HG03064 (cell line): ENCODE measurements at regions not wholly inside any gene's neighbourhood (a gene's known extent, or its start where the extent isn't known, plus 50 kb on each side); places are given as distances from the start of the nearest gene placed in this dataset.

Experiments used
- ATAC-seq: cut with Tn5 transposase; IDR thresholded peaks from one replicate; pipeline ENCODE4 v1.9.1; 2021; ENCODE audit warnings: low read depth; ENCODE audit not compliant: unreplicated experiment

GRCh38 chr10:63707254-63707910 lies 186.2 kb downstream of the REEP3 start:
- no peak for ATAC-seq

DNA sequence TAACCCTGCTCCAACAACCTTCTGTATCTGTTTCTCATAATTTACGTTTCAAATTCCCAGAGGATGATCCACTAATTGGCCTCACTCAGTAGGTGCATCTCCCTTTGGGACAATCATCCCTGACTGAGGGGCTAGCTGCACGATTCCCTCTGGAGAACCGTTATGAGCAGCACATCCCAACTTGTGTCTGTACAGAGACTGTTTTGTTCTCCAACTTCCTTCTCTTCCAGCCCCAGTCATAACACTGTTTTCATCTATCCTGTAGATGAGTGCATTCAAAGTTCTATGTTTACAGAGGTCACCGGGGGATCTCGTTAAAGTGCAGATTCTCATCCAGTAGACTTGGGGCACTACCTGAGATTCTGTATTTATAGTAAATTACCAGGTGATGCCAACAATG lies 187.2 kb downstream of the REEP3 start:
- no peak for ATAC-seq

DNA sequence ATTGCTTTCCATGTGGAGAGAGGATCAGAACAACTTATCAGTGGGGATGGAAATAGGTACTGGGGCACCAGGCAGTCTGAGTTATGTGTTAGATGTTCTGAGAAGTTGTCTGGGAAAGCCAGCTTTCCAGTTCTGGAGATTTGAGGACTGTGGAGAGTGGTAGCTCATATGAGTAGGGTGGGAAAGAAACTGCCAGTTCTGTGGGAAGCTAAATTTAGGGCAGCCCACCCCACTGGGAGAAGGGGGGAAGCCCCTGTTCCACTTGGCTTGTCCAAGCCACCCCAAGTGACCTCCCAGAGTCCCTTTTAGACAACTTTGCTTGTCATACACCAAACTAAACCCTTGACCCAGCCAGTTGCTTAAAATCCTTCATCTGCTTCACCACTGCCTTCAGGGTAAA lies 189.5 kb downstream of the REEP3 start:
- no peak for ATAC-seq

DNA sequence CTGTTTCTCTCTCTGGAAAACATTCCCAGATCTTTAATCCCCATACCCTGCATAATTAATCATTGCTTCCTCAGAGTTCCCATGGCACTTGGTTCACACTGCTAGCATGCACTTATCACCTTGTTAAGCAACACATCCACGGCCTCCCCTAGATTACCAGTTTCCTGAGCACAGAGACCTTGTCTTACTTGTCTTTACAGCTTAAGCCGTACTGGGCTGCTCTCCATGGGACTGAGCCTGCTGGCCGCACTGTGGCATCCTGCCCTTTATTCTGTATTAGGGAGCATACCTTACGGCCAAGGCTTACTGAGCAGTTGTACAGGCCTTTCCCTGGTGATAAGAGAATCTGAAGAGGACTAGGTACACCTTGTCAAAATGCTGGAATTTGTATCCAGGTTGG lies 190.2 kb downstream of the REEP3 start:
- no peak for ATAC-seq

DNA sequence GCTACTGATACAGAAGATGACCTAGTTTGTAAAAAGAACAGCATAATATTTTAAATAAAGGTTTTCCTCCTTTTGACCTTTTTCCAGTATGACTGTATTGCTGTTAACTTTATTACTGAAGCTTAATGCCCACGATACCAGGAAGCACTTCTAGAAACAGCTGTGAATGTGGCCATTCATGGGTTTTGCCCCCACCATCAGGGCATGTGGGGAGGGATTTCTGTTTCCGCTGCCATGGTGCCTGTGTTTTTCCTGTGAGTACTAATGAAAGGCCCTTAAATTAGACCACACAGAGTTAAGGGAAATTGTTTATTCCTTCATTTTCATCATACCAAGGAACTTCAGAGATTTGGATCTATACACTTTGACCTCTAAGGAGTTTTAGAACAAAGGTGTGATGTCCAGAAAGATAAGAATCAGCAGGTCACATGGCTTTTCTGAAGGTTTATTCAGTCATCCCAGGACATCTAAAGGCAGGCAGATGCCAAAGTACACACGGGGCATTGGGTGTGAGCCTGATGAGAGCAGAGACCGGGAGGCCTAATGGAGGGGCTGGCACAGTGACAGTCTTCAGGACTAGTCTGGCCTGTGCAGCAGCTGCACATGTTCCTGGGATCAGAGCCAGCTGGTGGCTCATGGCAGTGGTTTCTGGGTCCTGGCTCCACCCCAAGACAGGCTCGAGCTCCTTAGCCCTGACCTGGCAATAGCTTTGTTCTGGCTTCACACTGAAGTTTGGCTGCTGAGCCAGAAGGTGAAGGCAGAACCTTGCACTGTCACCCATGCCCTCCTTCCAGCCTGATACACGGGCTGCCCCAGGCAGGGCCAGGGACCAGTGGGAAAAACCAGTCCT lies 190.9 kb downstream of the REEP3 start:
- no peak for ATAC-seq

DNA sequence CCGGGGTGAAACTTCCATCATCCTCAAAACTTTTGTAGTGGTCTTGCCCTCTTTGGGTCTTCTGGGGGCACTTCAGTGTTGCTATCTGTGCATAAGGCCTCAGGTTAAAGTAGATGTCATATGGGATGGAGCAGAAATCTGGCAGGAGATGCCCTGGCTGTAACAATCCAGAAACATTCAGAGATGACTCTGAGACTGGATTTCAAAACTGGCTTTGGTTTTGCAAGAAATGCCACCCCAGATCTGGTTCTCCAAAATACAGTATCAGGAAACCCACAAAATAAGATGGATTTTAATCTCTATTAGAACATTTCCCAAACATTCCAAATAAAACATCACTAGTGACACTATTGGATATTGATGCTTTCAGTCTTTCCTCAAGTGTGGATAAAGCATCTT lies 191.5 kb downstream of the REEP3 start:
- ATAC-seq: no peak

GRCh38 chr10:63713191-63714144 lies 192.3 kb downstream of the REEP3 start:
- ATAC-seq: no peak

DNA sequence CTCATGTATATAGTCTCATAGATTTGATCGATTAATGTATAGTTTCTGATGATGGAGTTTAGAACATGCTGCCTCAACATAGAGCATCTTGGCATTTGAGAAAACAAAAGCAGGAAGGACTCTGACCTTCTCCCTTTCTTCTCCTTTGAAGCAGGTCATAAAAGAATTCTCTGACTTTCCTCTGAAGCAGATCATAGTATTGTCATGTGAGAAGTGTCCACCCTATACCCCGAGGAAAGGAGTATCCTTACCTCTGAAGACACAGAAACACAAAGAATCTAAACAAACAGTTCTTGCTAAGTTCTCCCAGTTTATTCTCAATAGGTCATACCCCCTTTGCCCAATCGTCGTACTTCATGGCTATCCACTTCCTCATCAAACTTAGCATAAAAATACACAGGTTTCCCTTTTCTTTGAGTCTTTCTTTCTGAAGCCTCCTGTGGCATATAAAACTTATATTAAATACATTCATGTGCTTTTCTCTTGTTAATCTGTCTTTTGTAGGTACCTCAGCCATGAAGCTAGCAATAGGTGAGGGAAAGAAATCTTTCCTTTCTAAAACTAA lies 194.9 kb downstream of the REEP3 start:
- no peak for ATAC-seq

DNA sequence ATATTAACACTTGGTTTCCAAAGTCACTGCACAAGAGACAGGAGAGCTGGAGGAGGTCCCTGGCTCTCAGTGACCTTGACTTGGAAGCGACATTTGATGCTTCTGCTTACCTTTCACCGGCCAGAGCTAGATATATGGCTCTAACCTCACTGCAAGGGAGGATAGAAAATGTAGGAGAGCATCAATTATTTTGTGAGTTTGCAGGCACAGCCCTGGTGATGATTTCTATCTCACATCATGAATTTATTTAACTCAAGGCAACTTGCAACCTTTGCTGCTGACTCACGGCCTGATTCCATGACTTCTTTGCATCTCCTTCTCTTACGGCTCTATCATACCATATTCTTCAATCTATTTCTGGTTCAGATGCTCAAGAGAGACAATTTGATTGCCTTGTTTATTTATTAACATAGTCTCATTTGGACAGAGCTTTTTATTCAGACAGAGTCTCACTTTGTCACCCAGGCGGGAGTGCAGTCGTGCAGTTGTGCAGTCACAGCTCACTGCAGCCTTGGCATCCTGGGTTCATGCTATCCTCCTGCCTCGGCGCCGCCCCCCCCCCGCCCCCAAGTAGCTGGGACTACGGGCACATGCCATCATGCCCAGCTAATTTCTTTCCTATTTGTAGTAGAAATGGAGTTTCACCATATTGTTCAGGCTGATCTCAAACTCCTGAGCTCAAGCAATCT lies 196.0 kb downstream of the REEP3 start:
- ATAC-seq: no peak

DNA sequence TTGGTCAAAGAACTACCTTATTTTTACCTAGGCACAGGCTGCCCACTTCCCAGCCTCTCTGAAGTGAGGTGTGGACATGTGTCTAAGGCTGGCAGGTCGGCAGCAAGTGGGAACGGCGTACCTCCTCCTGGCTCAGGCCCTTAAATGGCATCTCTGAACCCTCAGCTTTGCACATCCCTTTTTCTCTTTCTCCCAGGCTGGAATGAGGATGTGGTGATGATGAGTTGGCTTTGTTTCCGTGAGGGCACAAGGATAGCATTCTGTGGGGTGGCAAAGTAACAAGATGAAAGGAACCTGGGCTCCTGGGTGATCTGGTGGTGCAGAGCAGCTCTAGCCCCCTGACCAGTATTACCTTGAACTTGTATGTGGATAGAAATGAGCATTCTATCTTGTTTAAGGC lies 196.8 kb downstream of the REEP3 start:
- no peak for ATAC-seq

GRCh38 chr10:63718421-63718820 lies 197.2 kb downstream of the REEP3 start:
- ATAC-seq: no peak

DNA sequence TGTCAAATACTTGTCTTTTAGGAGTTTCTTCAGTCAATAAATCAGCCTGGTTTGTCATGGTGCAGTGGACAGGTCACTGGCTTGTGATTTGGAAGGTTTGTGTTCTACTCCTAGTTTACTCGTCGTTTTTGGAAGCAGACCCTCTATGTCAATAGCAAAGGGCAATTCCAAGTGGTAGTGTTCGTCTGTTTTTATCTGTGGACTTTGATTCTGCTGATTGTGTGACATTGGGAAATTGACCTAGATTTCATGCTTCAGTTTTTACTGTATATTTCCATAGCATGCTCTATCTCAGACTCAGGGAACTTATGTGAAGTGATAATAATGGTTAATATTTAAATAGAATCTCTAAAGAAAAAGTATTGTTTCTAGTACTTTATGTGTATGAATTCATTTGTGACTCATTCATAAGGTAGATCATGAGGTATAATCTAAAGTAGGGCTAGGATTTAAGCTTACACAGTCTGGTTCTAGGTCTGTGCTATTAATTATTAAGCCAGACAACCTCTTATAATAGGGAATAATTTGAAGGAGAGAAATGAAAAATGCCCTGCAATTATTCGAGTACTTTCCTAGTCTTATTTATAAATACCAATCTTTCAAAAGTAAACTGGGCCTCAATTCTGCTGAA lies 198.1 kb downstream of the REEP3 start:
- ATAC-seq: no peak

DNA sequence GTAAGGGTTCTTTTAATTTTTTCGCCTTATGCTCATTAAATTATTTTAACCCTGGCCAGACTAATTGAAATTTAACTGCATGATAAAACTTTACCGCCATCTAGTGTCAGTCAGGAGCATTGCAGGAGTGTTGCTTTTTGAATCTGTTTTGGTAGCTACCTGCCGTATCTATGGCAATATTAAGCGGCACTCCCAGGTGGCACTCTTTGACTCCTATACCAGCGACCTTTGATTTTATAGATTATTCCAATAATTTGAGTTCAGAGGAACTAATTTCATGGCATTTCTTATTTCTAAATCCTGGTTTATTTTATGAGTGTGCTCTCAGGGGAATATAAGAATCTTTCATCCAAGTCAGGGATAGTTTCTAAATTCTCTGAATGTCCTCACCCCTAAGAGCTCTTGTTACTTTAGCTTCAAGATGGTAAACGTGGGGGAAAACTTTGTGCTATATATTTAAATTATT lies 198.9 kb downstream of the REEP3 start:
- ATAC-seq: no peak

DNA sequence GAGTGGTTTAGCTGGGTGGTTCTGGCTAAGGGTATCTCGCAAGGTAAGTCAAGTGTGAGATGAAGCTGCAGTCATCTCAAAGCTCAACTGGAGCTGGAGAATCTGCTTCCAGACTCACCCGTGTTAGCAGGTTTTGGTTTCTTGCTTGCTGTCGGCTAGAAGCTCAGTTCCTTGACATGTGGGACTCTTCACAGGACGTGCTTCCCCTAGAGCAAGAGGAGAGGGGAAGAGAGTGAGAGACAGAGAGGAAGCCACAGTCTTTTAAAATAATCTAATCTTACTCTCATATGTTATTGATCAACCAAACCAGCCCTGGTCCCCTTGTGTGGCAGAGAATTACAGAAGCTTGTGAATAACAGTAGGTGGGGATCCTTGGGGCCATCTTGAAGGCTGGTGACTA lies 199.5 kb downstream of the REEP3 start:
- ATAC-seq: peak; percentile 54

DNA sequence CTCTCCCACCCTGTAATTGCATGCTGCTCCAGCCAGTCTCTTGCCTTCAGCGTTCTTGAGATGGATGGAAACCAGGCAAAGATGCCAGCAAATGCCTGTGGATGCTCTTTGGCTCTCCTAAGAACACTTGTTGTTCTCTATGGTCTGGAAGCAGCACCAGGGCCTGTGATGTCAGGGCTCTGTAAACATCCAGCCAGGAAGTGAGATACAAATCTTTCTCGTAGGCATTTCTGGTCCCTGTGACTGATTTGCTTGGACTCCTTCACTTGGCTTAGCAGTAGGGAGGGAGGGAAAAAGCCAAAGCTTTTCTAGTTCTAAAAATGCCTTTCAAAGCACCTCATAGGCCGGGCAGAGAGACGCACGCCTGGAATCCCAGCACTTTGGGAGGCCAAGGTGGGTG lies 201.3 kb downstream of the REEP3 start:
- ATAC-seq: no peak

- ATAC-seq: no peak
These were observed 202.1 kb downstream of the REEP3 start for GRCh38 chr10:63723320-63723719.

DNA sequence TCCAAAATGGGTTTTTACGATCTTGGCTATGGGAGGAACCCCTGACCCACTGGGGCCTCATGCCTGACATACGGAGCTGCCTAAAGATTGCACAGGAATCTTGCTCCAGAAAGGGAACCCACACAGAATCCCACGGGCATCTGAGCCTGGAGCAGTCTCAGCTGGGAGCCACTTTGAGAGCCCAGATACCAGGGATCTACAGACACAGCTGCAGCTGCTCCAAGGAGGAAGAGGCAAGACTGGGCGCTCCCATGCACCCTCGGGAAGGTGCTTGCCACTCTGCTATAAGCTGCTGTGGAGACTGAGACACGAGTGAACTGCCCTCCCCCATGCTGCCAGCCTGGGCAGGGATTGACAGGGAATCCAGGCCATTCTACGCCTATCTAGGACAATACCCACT lies 202.5 kb downstream of the REEP3 start:
- no peak for ATAC-seq

DNA sequence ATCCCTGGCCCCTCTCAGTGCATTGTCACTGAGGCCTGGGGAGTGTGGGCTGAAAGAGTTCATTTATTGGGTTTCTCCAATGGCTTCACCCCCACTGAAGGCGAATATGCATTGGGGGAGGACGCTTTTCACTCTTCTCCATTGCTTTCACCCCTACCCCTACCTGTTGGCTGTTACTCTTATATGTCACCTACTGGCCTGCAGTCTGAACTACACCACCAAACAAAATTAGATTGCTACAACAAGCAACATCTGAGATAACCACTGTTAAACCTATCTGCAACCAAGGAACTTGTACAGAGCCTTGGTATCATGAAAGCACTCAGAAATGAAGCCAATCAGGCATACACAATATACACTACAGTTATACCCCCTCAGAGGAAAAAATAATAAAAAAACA lies 203.7 kb downstream of the REEP3 start:
- ATAC-seq: no peak

- ATAC-seq: no peak
These were observed 205.7 kb downstream of the REEP3 start for GRCh38 chr10:63726867-63727266.

- ATAC-seq: no peak
These were observed 206.4 kb downstream of the REEP3 start for GRCh38 chr10:63727636-63728035.
